GM21717 (cell line): ENCODE measurements at regions not wholly inside any gene's neighbourhood (a gene's known extent, or its start where the extent isn't known, plus 50 kb on each side); places are given as distances from the start of the nearest gene placed in this dataset.
"Not testable (repeated sequence)": the region's sequence is repeated elsewhere in the genome, so short reads cannot be mapped to it uniquely, and the experiment has no call there.

ENCODE experiments used
- ATAC-seq: cut with Tn5 transposase; IDR thresholded peaks from one replicate; pipeline ENCODE4 v1.9.1; 2021; ENCODE audit warnings: mild to moderate bottlenecking, moderate library complexity; ENCODE audit not compliant: unreplicated experiment

DNA sequence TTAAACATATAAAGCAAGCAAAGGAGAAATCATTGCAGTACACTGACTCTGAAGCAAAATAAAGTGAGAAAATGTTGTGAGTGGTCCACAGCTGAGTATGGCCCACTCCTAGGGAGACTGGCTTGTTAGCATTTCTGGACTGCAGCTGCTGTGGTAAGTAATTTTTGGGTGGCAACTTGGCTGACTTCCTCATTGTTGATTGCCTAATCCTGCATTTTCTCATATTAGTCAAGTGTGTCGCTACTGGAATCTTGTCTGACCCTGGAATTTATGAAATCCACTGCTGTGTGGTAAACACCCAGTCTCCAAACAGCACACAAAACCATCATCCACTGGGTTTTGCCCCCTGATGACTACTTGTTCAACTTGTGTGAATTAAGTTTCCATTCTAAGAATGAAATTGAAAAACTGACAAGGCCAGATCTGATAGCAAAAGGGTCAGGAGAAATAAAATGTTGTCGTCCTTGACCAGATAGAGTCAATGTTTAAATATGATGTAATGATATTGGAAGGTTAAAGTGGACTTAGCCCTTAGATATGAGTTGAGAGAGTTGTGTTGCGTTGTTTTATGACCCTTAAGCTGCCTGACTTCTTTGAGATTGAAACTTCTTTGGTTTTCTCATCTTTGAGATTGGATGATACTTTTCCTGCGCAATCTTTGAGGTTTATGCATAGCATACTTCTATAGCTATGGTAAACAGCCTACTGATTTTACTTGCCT is 106.6 kb upstream of the SEC22B start:
- ATAC-seq: not testable (repeated sequence)

DNA sequence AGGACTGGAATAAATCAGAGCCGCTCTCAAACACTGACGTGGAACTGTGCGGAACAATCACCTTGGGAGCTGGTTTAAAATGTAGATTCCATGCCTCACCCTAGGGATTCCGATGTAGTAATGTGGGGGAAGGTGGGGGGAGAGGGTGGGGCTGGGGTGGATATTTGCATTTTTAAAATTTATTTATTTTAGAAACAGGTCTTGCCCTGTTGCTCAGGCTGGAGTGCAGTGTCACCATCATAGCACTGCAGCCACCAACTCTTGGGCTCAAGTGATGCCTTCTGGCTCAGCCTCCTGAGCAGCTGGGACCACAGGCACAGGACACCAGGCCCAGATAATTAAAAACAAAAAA is 101.9 kb upstream of the SEC22B start:
- not testable (repeated sequence) for ATAC-seq

DNA sequence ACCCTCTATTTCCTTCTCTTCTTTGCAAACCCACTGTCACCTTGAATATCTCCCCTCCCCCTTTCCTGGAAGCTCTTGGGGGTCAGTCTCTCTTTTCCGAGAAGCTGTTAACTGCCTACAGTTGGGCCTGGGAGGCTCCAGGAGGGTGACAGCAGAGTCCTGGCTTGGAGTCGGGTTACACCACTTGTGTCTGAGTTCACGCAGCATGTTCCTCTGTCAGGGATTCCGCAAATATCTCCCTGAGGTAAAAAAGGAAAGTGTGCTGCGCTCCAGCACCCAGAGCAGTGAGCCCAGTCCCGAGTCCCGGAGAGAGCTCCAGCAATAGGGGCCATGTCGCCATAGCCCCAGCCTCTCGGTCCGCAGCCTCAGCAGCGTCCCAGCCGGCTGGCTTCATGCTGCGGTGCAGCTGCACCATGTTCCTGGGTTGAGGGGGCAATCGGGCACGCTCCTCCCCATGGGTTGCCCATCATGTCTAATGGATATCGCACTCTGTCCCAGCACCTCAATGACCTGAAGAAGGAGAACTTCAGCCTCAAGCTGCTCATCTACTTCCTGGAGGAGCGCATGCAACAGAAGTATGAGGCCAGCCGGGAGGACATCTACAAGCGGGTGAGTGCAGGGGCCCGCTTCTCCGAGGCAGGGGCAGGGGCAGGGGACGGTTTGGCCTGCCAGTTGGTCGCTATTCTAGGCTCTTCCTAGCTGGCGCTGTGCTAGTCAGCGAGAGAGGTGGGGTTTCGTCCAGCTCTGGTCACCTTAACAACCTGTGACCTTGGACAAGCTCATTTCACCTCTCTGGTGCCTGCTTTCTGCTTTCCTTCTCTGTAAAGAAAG is 101.3 kb upstream of the SEC22B start:
- ATAC-seq: not testable (repeated sequence)

DNA sequence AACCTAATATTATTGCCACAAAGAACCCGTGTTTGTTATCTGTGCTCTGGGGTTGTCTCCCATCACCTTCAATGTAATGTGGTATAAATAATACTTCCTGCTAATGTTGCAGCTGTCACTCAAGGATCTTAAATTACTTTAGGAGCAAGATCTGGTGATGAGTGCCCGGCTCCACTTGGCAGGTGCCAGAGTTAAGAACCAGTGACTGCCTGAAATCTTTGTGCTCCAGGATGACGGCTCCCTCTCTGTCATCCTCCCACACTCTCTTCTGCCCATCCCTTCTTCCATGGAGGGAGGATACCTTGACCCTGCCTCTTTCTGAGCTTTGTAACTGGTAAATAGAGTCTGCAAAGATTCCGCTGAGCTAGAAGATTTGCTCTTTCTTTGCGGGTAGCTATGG is 100.4 kb upstream of the SEC22B start:
- ATAC-seq: not testable (repeated sequence)

DNA sequence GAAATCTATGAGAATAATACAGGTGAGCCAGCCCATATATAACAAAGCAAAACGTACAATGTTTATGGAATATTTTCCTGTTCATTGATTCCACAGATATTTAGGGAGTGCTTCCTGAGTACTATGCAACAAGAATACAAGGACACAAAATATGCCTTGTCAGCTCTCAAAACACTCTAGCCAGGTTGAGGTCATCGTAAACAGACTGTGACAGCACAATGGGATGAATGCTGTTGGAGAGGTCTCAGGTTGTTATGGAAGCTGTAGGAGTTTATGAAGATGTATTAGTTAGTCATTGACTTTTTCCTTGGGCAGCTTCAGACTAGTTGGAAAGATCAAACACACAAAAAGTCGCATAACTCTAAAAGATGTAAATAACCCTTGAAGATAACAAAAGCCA is 98.1 kb upstream of the SEC22B start:
- not testable (repeated sequence) for ATAC-seq

DNA sequence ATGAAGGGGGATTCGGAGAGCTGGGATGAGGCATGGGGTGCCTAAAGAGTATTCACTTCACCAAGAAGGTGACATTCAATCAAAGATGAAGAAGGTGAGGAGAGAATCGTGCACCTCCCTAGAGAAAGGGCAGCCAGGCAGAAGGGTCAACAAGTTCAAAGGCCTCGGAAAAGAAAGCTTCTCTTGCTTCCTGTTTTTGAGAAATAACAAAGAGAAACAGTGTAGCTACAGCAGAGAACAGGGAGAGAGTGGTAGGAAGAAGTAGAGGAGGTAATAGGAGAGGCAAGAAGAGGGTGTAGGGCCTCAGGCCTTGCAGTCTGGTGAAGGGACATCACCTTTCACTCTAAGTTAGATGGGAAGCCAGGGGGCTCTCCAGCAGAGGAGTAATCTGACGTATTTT is 97.0 kb upstream of the SEC22B start:
- ATAC-seq: not testable (repeated sequence)

DNA sequence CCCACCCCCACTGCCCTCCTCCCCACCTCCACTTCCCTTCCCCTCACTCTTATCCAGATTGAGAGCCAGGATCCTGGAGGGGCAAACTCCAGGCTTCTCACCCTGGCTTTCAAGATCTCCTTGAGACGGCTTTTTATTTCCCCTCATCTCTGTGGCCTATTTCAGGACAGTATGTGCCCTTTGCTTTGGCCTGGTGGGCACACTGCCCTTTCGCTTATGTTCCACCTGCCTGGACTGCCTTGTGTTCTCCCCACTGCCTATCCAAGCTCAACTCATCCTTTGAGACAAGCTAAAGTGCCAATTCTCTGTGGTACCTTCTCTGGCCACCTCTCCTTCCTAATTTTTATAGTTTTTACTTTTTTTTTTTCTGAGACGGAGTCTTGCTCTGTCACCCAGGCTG is 95.9 kb upstream of the SEC22B start:
- not testable (repeated sequence) for ATAC-seq

DNA sequence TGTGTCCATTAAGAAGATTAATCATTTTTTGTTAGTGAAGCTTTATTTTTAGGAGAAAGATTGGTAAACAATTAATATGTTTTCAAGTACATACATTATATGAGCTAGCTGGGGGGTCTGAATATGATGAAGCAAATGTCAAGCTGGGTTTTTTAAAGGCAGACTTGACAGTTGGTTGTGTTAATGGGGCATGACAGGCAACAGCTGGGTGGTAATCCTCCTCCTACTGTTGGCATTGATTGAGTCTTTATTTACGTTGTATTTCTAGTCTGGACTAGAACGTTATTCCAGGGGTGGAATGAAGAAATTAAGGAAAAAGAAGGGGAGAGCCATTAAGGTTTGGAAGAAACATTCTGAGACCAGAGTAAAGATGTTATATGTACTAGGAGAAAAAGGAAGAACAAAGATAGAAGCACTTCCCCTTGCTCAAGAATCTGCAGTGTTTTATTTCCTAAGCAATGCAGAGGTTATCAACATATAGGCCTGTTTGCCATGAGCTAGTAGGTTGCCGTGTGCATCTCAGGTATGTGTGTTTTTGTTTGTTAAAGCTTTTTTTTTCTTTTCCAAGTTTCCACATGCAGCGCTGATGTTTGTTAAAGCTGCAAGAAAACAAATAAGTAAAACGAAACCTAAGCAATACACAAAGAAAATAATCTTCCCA is 95.4 kb upstream of the SEC22B start:
- not testable (repeated sequence) for ATAC-seq

DNA sequence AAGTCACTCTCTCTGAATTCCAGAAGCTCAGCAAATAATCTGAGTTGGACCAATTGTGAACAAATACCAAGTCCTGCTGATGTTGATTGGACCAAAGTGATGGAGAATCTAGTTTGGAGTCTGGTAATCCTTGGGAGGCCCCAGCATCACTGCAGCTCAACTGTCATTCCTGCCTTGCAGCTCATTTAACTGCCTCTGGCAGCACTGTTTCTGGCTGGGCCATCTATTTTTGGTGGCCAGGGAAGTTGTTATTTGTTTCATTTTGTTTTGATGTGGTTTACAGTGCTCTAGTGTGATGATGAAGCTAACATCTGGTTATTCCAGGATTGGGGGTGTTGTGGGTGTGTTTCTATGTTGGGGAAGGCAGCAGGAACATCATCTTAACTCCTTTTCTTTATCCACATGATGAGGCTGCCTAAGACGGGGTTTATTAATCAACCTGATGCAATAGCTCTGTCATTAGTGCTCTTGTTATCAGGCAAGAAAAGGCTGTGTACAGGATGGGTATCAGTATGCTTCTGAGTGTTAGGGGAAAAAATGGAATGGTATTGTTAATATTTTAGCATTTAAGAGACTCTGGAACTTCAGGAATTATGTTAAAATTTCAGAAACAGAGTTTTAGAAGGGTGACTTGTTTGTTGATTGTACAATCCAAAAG is 91.7 kb upstream of the SEC22B start:
- not testable (repeated sequence) for ATAC-seq

DNA sequence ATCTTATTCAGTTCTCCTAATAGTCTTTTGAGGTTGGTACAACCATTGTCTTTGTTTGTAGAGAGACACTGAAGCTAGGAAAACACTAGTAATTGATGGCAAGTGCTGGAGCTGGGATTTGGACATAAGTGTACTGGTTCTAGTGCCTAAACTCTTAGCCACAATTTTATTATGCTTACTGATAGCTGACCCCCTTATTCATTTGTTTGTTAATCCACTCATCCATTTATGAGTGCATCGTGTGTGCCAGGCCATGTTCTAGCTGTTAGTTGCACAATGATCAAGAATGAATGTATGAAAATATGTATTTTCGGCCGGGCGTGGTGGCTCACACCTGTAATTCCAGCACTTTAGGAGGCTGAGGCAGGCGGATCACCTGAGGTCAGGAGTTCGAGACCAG is 88.2 kb upstream of the SEC22B start:
- not testable (repeated sequence) for ATAC-seq

DNA sequence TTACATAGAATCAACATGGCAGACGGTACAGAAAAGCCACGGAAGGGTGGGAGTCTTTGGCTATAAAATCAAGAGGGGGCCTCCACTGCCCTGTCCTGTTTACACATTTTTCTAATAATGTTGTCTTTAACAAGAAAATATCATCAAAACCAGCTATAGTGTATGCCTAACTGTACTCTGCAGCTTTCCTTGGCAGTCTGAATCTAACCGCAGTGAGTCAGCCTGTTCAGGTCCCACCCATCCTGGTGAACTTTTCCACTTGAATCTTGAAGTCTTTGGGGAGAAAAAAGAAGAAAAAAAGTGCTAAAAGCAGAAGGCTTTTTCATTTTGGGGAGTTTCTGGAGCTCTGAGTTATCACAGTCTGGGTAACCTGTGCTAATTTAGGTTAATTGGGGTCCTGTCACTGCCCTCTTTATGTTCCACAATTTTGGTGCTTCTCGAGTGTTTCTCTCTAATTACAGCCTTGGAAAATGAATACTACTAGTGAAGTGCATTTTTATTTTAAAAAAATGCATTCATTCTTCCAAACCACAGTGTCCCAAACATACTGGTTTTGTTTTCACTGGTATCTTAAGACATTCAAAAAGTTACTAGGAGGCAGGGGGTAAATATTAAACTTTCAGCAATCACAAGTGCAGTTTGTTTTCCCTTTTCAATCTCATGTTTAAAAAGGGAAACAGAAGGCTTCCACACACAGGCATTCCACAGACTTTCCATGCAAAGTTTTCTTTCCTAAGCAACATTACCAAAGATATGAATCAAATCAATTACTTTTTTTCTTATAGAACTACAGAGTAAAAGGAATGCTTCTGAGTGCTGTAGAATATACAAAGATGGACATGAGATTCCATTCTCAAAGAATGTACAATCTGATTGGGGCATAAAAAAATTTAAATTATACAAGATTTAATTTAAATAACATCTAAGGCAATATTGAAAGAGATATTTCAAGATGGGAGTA is 86.8 kb upstream of the SEC22B start:
- ATAC-seq: not testable (repeated sequence)

DNA sequence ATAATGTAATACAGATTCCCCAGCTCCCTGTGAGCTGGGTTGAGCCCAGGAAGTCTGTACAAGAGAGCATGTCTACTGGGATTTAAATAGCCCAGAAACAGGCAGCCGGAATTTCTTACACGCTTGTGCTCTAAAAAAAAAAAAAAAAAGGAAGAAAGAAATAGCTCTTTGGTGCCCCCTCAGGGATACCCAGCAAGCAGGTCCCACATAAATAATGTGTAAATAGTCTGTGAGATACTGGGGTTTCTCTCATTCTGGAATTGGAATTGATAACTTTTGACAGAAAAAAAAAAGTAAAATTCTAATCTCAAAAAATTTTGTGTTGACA is 81.4 kb upstream of the SEC22B start:
- ATAC-seq: not testable (repeated sequence)

DNA sequence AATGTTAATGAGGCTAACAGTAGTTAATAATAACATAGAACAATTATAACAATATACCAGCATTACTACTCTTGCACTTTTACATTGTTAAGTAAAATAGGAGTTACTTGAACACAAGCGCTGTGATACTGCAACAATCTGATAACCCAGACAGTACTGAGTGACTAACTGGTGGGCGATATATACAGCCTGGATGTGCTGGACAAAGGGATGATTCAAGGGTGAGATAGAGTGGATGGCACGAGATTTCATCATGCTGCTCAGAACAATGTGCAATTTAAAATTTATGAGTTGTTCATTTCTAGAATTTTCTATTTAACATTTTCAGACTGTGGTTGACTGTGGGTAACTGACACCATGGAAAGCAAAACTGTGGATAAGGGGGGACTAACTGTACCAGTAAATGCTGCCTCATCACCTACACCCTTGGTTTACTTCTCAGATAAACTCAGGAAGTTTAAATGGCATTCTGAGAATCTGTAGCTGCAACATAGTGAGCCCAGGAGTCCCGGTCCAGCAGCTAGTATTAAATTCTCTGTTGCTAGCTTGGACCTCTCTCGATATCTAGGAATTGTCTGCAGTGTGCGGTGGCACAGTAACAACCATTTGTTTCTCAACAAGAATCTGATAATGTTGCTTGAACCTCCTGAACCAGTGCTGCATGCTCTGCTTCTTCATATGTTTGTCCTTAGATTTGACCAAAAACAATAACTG is 80.9 kb upstream of the SEC22B start:
- ATAC-seq: not testable (repeated sequence)

DNA sequence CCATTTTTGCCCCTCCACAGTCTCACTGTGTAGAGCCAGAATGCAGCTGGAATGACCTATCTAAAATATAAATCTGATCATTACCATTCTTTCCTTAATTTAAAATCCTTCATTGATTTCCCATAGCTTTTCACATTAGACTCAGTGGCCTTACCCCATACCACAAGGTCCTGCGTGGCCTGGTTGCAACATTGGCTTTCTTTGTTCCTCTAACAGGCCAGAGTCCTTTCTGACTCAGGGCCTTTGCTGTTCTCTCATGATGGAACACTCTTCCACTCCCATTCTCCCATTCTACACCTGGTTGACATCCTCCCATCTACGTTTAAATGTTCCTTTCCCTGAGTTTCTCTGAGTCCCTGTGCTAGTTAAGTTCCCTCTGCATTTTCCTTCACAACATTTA is 74.4 kb upstream of the SEC22B start:
- not testable (repeated sequence) for ATAC-seq

DNA sequence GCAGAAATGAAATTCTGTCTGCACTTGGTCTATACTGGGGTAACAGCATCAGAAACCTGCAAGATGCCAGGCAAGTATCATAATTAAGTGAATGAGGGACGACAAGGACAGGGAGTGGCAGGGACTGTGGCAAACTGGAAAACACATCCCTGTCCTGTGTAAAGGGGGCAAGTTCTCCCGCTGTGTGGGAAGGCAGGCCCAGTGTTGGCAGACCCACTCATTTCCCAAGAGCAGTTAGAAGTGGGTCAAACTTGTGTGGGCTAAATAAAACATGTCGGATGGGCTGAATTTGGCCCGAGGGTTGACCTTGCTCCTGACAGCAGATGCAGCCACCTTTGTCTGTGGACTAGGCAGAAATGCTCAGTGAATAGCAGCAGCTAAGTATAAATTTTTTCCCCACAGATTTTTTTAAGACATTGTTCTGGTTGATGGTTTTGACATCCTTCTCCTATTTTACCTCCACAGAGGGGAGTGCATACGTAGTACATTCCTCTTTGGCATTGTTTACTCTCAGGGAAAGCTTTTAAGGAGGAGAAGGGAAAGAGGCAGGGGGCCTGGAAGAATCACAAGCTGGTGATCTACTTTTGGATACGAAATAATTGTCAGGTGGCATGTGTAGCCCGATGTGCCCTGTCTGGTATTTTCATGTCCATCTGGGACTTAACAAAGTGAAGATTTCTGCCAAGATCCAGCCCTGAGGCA is 72.6 kb upstream of the SEC22B start:
- ATAC-seq: not testable (repeated sequence)

DNA sequence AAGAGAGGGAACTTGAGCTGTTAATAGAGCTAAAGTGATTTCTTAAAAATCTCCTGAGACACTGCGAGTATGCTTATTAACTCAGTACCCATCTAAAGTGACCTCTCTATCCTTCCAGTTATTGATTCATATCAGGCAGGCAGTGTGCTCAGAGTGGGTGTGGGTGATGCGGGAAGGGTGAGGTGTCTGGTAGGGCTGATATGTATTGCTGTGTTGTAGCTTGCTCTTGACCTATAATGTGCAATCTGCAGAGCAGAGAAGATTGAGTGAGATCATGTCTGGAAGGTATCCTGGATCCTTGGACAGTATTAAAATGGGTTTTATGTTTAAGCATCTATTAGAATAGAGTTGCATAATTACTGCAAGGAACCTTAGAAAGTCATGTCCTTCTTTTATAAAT is 71.9 kb upstream of the SEC22B start:
- not testable (repeated sequence) for ATAC-seq

DNA sequence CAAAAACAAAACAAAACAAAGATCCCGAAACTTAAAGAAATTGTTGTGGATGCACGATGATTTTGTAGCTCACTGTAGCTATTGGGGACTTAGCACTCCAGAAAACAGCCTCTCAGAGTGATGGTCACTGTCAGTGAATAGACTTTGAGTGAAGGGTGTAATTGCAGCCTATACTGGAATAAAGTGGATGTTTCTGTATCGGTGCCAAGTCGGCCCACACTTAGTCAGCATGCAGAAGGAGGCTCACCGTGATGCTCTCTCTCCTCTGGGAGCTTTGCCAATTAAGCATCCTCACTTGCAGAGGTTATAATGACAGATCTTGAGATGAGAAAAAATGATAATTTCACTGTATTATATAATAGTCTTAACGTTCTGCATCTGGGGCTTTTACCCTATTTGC is 67.5 kb upstream of the SEC22B start:
- not testable (repeated sequence) for ATAC-seq

DNA sequence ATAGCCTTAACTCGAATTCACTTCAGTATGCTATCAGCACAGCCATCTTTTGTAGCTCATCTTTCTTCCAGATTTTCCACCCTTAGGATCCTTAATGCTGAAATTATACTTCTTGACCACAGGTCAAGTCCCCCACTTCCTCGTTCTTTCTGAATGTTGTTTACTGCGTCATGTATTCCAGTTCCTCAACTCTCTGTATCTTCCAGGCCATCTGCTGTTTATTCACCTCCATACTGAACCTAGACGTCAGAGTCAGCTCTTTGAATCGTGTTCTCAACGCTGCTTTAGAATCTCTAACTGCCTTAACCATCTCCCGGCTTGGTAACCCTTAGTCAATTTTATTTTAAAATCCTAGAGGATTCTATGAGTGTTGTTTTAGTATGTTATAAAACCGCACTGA is 66.3 kb upstream of the SEC22B start:
- ATAC-seq: not testable (repeated sequence)

DNA sequence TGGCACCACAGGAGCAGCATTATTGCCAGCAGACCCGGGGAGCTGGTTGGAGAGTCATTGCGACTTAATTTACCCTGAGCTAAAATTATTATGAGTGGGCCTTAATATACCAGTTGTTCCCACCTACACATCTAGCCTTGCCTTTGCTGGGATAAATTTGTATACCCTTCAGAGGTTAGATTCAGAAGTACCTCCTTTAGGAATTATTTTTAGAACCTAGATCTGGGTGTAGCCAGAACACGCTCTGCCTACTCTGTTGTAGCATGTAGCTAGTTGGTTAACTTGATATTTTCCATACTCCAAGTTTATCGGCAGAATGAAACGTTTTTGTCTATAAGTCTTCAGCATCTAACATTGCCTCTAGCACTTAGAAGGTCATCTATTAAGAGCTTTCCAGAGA is 65.5 kb upstream of the SEC22B start:
- ATAC-seq: not testable (repeated sequence)
